Endothelial cell of umbilical vein (primary cell): ENCODE measurements at regions not wholly inside any gene's neighbourhood (a gene's known extent, or its start where the extent isn't known, plus 50 kb on each side); places are given as distances from the start of the nearest gene placed in this dataset.

Experiments used
- BruUV-seq: library from RNA; stranded (reverse); fragments of 400-500 nt; replicated peaks from 2 replicates; lab custom pipeline; 2021; lab: Mats Ljungman, UMichigan
- CTCF ChIA-PET: fragments of 300-600, 350-600 bp; sonication (Branson Sonifier 250); formaldehyde crosslinking; loops from one replicate; lab custom pipeline; 2021; ENCODE audit warnings: antibody characterized with exemption, inconsistent platforms; lab: Charles Lee
- POLR2A ChIA-PET: fragments of 300-600, 350-600 bp; sonication (Branson Sonifier 250); formaldehyde crosslinking; loops from one replicate; lab custom pipeline; 2021; ENCODE audit warnings: antibody characterized with exemption, inconsistent platforms; lab: Charles Lee
- DNase-seq: peaks from one replicate; pipeline ENCODE4 v3.0.0-alpha.2; 2011; ENCODE audit warnings: low read depth, low spot score
- FAIRE-seq: peaks from 2 replicates; lab custom pipeline; 2011; peaks lifted over from hg19 to GRCh38; lab: Jason Lieb, UNC
- H2AFZ ChIP-seq: 2 replicates; pipeline ENCODE4 v1.6.0; 2012; ENCODE audit warnings: low read depth, low read length, control low read depth, inconsistent platforms
- H3K27ac ChIP-seq: 2 replicates; pipeline ENCODE4 v1.5.1; 2011; ENCODE audit warnings: low read depth, mild to moderate bottlenecking, control low read depth, low read length, moderate library complexity; ENCODE audit not compliant: insufficient read depth
- H3K27me3 ChIP-seq, 2 experiments: 2 replicates each; pipeline versions ENCODE4 v1.6.0 to v1.6.1; 2011; ENCODE audit warnings: low read length in 2 of 2, mixed read lengths in 1 of 2; ENCODE audit not compliant: control insufficient read depth in 2 of 2, insufficient read depth in 2 of 2
- H3K36me3 ChIP-seq, 2 experiments: 2 replicates in 1 of 2; 3 replicates in 1 of 2; pipeline ENCODE4 v1.5.1; 2011; ENCODE audit warnings: low read length in 2 of 2, mild to moderate bottlenecking in 1 of 2, moderate library complexity in 1 of 2; ENCODE audit not compliant: control insufficient read depth in 2 of 2, insufficient read depth in 2 of 2; ENCODE audit errors: extremely low read depth in 1 of 2
- H3K4me1 ChIP-seq: 3 replicates; pipeline ENCODE4 v1.5.1; 2011; ENCODE audit warnings: mild to moderate bottlenecking, low read length; ENCODE audit not compliant: control insufficient read depth, insufficient read depth; ENCODE audit errors: extremely low read depth
- H3K4me2 ChIP-seq: 2 replicates; pipeline ENCODE4 v1.6.1; 2011; ENCODE audit warnings: low read length, control low read depth, mixed read lengths; ENCODE audit not compliant: insufficient read depth
- H3K4me3 ChIP-seq, 3 experiments: fragments of 200-600 bp in 1 of 3; sonication (generic), shearing (Covaris generic) in 1 of 3; replicated peaks in 1 of 3; 2 replicates each; pipeline ENCODE4 v1.5.1; 2011 to 2016; ENCODE audit warnings: control low read depth in 3 of 3, low read length in 3 of 3, mild to moderate bottlenecking in 2 of 3, inconsistent platforms in 1 of 3, low read depth in 1 of 3, moderate library complexity in 1 of 3; ENCODE audit not compliant: insufficient read depth in 1 of 3
- H3K79me2 ChIP-seq: 2 replicates; pipeline ENCODE4 v1.6.0; 2012; ENCODE audit warnings: low read length, inconsistent platforms; ENCODE audit not compliant: control insufficient read depth, insufficient read depth
- H3K9ac ChIP-seq: replicated peaks from 2 replicates; pipeline ENCODE3; 2011; ENCODE audit warnings: low read length, control low read depth; ENCODE audit not compliant: insufficient read depth; ENCODE audit errors: extremely low read depth
- H3K9me1 ChIP-seq: replicated peaks from 3 replicates; pipeline ENCODE4 v1.6.0; 2011; ENCODE audit warnings: mild to moderate bottlenecking, low read length; ENCODE audit not compliant: control insufficient read depth, insufficient read depth; ENCODE audit errors: extremely low read depth
- H3K9me3 ChIP-seq: replicated peaks from 2 replicates; pipeline ENCODE4 v1.5.1; 2012; ENCODE audit warnings: low read length, inconsistent platforms; ENCODE audit not compliant: control insufficient read depth, insufficient read depth
- H4K20me1 ChIP-seq: replicated peaks from 2 replicates; pipeline ENCODE3; 2011; ENCODE audit warnings: mild to moderate bottlenecking, low read length; ENCODE audit not compliant: control insufficient read depth, insufficient read depth; ENCODE audit errors: extremely low read depth
- EZH2 ChIP-seq: IDR thresholded peaks from 2 replicates; pipeline ENCODE4 v1.6.1; 2012; ENCODE audit warnings: borderline replicate concordance, low read depth, mild to moderate bottlenecking, moderate library complexity, low read length, inconsistent platforms; ENCODE audit not compliant: severe bottlenecking
- FOS ChIP-seq: IDR thresholded peaks from 2 replicates; pipeline ENCODE4 v1.6.1; 2011; ENCODE audit warnings: mild to moderate bottlenecking, low read length, moderate library complexity, borderline replicate concordance; ENCODE audit not compliant: insufficient read depth
- GATA2 ChIP-seq: IDR thresholded peaks from 2 replicates; pipeline ENCODE4 v1.7.0; 2011; ENCODE audit warnings: low read depth, mild to moderate bottlenecking, moderate library complexity, mixed read lengths, low read length; ENCODE audit not compliant: insufficient read length, insufficient read depth
- JUN ChIP-seq: IDR thresholded peaks from 2 replicates; pipeline ENCODE4 v1.6.1; 2011; ENCODE audit warnings: borderline replicate concordance, low read depth; ENCODE audit not compliant: insufficient read length, insufficient read depth
- MYC ChIP-seq: IDR thresholded peaks from one replicate; pipeline ENCODE4 v1.6.1; 2011; ENCODE audit warnings: mild to moderate bottlenecking, low read depth, low read length
- POLR2A ChIP-seq: IDR thresholded peaks from 2 replicates; pipeline ENCODE4 v1.6.1; 2012; ENCODE audit warnings: low read depth, mild to moderate bottlenecking, control low read depth, low read length
- POLR2AphosphoS5 ChIP-seq: IDR thresholded peaks from 2 replicates; pipeline ENCODE4 v1.6.1; 2012; ENCODE audit warnings: low read depth, mild to moderate bottlenecking, control low read depth, low read length, moderate library complexity; ENCODE audit not compliant: insufficient read depth
- dilution Hi-C: fragments of 300-500 bp; cut with MboI; formaldehyde crosslinking; loops from one replicate; pipeline ENCODE4 v1.15.0; 2019; ENCODE audit warnings: low sequenced_read_pairs; ENCODE audit not compliant: extremely low pct_ligation_motif_present
- intact Hi-C: fragments of 100-400 bp; cut with micrococcal nuclease; formaldehyde crosslinking; loops from one replicate; pipeline ENCODE4 v1.10.0; 2022
- TF ChIP-seq, protein P1 (sequence below), 2 donors: IDR thresholded peaks; 1 replicate in 1 of 2; 2 replicates in 1 of 2; pipeline ENCODE4 v1.5.1; 2011; ENCODE audit warnings: low read length in 2 of 2, mild to moderate bottlenecking in 2 of 2, moderate library complexity in 2 of 2, control low read depth in 1 of 2, inconsistent platforms in 1 of 2, low read depth in 1 of 2; ENCODE audit not compliant: insufficient read depth in 1 of 2; ENCODE audit errors: extremely low read depth in 1 of 2
- TF ChIP-seq, protein P2 (sequence below): IDR thresholded peaks from 2 replicates; pipeline ENCODE4 v1.6.1; 2011; ENCODE audit not compliant: insufficient read depth, insufficient read length

- no peaks in the 10 kb centered on the region for H3K9me3 ChIP-seq
- no peak overlapping the region for H3K4me2 ChIP-seq
- H3K9ac ChIP-seq = no peak overlapping the region
- H3K79me2 ChIP-seq = no peaks in the 10 kb centered on the region
- no peaks in the 10 kb centered on the region for H3K4me1 ChIP-seq
- H3K27ac ChIP-seq = no peak overlapping the region
- no peaks in the 10 kb centered on the region for H3K27me3 ChIP-seq
- no peaks in the 10 kb centered on the region for H3K36me3 ChIP-seq
- DNase-seq = no peak
- H3K9me1 ChIP-seq = no peaks in the 10 kb centered on the region
- no TSS peak for BruUV-seq
- ChIA-PET CTCF (interaction anchor here (0.9 kb wide), 1 partner anchor 13 kb away, joined by 3 read pairs; no protein-coding TSS in a partner anchor), POLR2A (no interaction called here)
- dilution Hi-C loops (no loop called here), intact Hi-C loops (no loop called here)
- H4K20me1 ChIP-seq = no peaks in the 10 kb centered on the region
- H2AFZ ChIP-seq = no peak overlapping the region
- TF ChIP-seq FOS = no peak
- TF ChIP-seq, protein P1, sequence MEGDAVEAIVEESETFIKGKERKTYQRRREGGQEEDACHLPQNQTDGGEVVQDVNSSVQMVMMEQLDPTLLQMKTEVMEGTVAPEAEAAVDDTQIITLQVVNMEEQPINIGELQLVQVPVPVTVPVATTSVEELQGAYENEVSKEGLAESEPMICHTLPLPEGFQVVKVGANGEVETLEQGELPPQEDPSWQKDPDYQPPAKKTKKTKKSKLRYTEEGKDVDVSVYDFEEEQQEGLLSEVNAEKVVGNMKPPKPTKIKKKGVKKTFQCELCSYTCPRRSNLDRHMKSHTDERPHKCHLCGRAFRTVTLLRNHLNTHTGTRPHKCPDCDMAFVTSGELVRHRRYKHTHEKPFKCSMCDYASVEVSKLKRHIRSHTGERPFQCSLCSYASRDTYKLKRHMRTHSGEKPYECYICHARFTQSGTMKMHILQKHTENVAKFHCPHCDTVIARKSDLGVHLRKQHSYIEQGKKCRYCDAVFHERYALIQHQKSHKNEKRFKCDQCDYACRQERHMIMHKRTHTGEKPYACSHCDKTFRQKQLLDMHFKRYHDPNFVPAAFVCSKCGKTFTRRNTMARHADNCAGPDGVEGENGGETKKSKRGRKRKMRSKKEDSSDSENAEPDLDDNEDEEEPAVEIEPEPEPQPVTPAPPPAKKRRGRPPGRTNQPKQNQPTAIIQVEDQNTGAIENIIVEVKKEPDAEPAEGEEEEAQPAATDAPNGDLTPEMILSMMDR (IDR thresholded peaks at IDR 0.05; ENCODE audit: extremely low read depth in 1 of 2, insufficient read depth in 1 of 2, low read depth in 1 of 2, low read length in 2 of 2) = no peak
- no peak for TF ChIP-seq MYC
- TF ChIP-seq JUN = no peak
- TF ChIP-seq, protein P2, sequence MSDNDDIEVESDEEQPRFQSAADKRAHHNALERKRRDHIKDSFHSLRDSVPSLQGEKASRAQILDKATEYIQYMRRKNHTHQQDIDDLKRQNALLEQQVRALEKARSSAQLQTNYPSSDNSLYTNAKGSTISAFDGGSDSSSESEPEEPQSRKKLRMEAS = no peak
- TF ChIP-seq EZH2 = no peak
- no peak for TF ChIP-seq GATA2
- TF ChIP-seq POLR2A = no peak
- no peak for TF ChIP-seq POLR2AphosphoS5
- no peak for FAIRE-seq
- no peak overlapping the region for H3K4me3 ChIP-seq
Measured at GRCh38 chr2:238584617-238585016, 157.9 kb downstream of the ASB1 start.
